Hepatocyte (in vitro differentiated cells): ENCODE measurements at regions not wholly inside any gene's neighbourhood (a gene's known extent, or its start where the extent isn't known, plus 50 kb on each side); places are given as distances from the start of the nearest gene placed in this dataset.

Experiments
- DNase-seq: peaks from one replicate; pipeline ENCODE4 v3.0.0-alpha.2; 2016; ENCODE audit warnings: low spot score
- H2AFZ ChIP-seq: fragments of 200-600 bp; sonication (generic); 2 replicates; pipeline ENCODE4 v1.6.0; 2016; ENCODE audit warnings: antibody characterized with exemption, mild to moderate bottlenecking
- H3K27ac ChIP-seq: fragments of 200-600 bp; sonication (generic); 2 replicates; pipeline ENCODE4 v1.5.1; 2016; ENCODE audit warnings: mild to moderate bottlenecking
- H3K27me3 ChIP-seq: fragments of 200-600 bp; sonication (generic); 2 replicates; pipeline ENCODE4 v1.6.1; 2016
- H3K36me3 ChIP-seq: fragments of 200-600 bp; sonication (generic); replicated peaks from 2 replicates; pipeline ENCODE4 v1.5.1; 2016; ENCODE audit warnings: low read depth; ENCODE audit not compliant: insufficient read depth
- H3K4me1 ChIP-seq: fragments of 200-600 bp; sonication (generic); 2 replicates; pipeline ENCODE4 v1.5.1; 2016; ENCODE audit warnings: mild to moderate bottlenecking, moderate library complexity; ENCODE audit not compliant: insufficient read depth
- H3K4me2 ChIP-seq: fragments of 200-600 bp; sonication (generic); 2 replicates; pipeline ENCODE4 v1.6.0; 2016
- H3K4me3 ChIP-seq: fragments of 200-600 bp; sonication (generic); 2 replicates; pipeline ENCODE4 v1.5.1; 2016; ENCODE audit warnings: mild to moderate bottlenecking
- H3K79me2 ChIP-seq: fragments of 200-600 bp; sonication (generic); 2 replicates; pipeline ENCODE4 v1.6.0; 2017; ENCODE audit warnings: mild to moderate bottlenecking
- H3K9me2 ChIP-seq: fragments of 200-600 bp; sonication (generic); replicated peaks from 2 replicates; pipeline ENCODE4 v1.6.0; 2017; ENCODE audit warnings: mild to moderate bottlenecking; ENCODE audit not compliant: insufficient read depth
- H3K9me3 ChIP-seq: fragments of 200-600 bp; sonication (generic); 2 replicates; pipeline ENCODE4 v1.5.1; 2016; ENCODE audit warnings: low read depth, mild to moderate bottlenecking
- H4K20me1 ChIP-seq: fragments of 200-600 bp; sonication (generic); 2 replicates; pipeline ENCODE4 v1.6.0; 2016; ENCODE audit warnings: mild to moderate bottlenecking; ENCODE audit not compliant: insufficient read depth, poor library complexity, severe bottlenecking
- CTCF ChIP-seq: fragments of 200-600 bp; sonication (generic); IDR thresholded peaks from 2 replicates; pipeline ENCODE4 v1.5.1; 2016; ENCODE audit warnings: antibody characterized with exemption, mild to moderate bottlenecking; ENCODE audit not compliant: poor library complexity
- EZH2 ChIP-seq: fragments of 200-600 bp; sonication (generic); IDR thresholded peaks from 2 replicates; pipeline ENCODE4 v1.6.1; 2016; ENCODE audit warnings: antibody characterized with exemption, mild to moderate bottlenecking, borderline replicate concordance
- EZH2phosphoT487 ChIP-seq: fragments of 200-600 bp; sonication (generic); IDR thresholded peaks from one replicate; pipeline ENCODE4 v1.6.1; 2018; ENCODE audit warnings: antibody characterized with exemption, mild to moderate bottlenecking, low read depth, moderate library complexity; ENCODE audit not compliant: unreplicated experiment, severe bottlenecking
- WGBS: methylation state at CpG from one replicate; pipeline ENCODE4 v1.1.6; 2016; ENCODE audit warnings: low lambda C conversion rate; ENCODE audit errors: missing lambda C conversion rate; 5-methylcytosine and 5-hydroxymethylcytosine counted together

- no peak for TF ChIP-seq EZH2phosphoT487
- TF ChIP-seq EZH2, result no peak
- no peak for TF ChIP-seq CTCF
- no peak overlapping the region for H2AFZ ChIP-seq
Measured at GRCh38 chr4:181618896-181619295, 624.3 kb upstream of the TENM3 start.

GRCh38 chr4:181619651-181620050 lies 623.6 kb upstream of the TENM3 start:
- H3K36me3 ChIP-seq, result no peaks in the 10 kb centered on the region
- no peak overlapping the region for H3K27ac ChIP-seq
- no peaks in the 10 kb centered on the region for H3K79me2 ChIP-seq
- H3K4me1 ChIP-seq, result no peaks in the 10 kb centered on the region
- WGBS, result 94% methylated on average over 7 of the region's 7 CpGs
- TF ChIP-seq EZH2phosphoT487 (no peak), CTCF (no peak), EZH2 (no peak)
- no peak overlapping the region for H3K4me3 ChIP-seq
- H2AFZ ChIP-seq, result no peak overlapping the region
- H3K9me3 ChIP-seq, result no peaks in the 10 kb centered on the region
- no peaks in the 10 kb centered on the region for H3K27me3 ChIP-seq
- DNase-seq, result no peak
- H3K9me2 ChIP-seq, result no peaks in the 10 kb centered on the region
- no peak overlapping the region for H3K4me2 ChIP-seq
- no peaks in the 10 kb centered on the region for H4K20me1 ChIP-seq

More at GRCh38 chr4:181618896-181619295, 624.3 kb upstream of the TENM3 start:
- 90% methylated on average over 5 of the region's 5 CpGs for whole genome bisulfite sequencing
- Histone ChIP-seq H3K9me3 (no peaks in the 10 kb centered on the region), H3K79me2 (no peaks in the 10 kb centered on the region), H3K27ac (no peak overlapping the region), H3K4me2 (no peak overlapping the region), H3K4me3 (no peak overlapping the region), H4K20me1 (no peaks in the 10 kb centered on the region), H3K27me3 (no peaks in the 10 kb centered on the region), H3K4me1 (no peaks in the 10 kb centered on the region), H3K36me3 (no peaks in the 10 kb centered on the region), H3K9me2 (no peaks in the 10 kb centered on the region)
- no peak for DNase-seq

DNA sequence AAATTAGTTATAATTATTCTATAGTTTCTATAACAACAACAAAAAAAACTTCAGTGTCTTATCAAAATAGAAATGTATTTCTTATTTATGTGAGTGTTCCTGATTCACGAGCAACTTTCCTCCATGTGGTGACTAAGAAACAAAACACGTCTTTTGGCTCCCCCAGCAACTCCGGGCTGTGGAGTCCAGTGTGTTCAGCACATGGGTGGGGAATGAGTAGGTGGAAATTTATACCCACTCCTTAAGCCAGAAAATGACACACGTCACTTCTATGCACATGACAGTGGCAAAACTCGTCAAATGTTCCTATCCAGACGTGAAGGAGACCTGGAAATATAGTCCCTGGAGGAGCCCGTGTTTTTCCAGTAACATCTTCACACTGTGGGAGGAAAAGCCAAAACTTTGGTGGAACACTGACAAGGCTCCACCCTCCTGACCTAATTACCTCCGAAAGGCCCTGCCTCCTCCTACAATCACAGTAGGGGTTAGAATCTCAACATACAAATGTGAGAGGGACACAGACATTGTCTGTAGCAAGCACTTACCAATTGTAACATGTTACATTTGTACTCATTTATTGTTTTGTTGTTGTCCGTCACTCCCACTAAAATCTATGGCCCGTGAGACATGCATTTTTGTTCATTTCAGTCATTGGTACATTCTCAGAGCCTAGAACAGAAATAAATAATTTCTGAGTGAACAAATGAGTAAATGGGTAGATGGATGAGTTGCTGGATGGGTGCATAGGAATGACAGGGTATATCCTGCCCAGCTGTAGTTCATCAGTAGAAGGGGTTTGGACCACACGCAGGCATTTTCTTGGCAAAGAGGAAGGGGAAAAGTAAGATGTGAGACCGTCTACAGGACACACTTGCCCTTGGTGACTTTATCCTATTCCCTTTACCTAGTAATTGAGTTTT lies 605.8 kb upstream of the TENM3 start:
- no peaks in the 10 kb centered on the region for H3K27me3 ChIP-seq
- no peak overlapping the region for H3K4me2 ChIP-seq
- no peak for TF ChIP-seq CTCF
- no peak for TF ChIP-seq EZH2phosphoT487
- no peak for TF ChIP-seq EZH2
- no peak overlapping the region for H3K27ac ChIP-seq
- H3K36me3 ChIP-seq, result no peaks in the 10 kb centered on the region
- DNase-seq, result no peak
- H3K4me3 ChIP-seq, result no peak overlapping the region
- H3K9me2 ChIP-seq, result no peaks in the 10 kb centered on the region
- no peaks in the 10 kb centered on the region for H3K9me3 ChIP-seq
- H3K4me1 ChIP-seq, result no peaks in the 10 kb centered on the region
- no peaks in the 10 kb centered on the region for H4K20me1 ChIP-seq
- H2AFZ ChIP-seq, result no peak overlapping the region
- H3K79me2 ChIP-seq, result no peaks in the 10 kb centered on the region
- 93% methylated on average over 12 of the region's 12 CpGs for WGBS
